Mesendoderm (in vitro differentiated cells): ENCODE measurements at regions not wholly inside any gene's neighbourhood (a gene's known extent, or its start where the extent isn't known, plus 50 kb on each side); places are given as distances from the start of the nearest gene placed in this dataset.

Source experiments
- DNase-seq: peaks from one replicate; pipeline ENCODE4 v3.0.0; 2013
- H2AK5ac ChIP-seq: 2 replicates; pipeline ENCODE4 v1.6.1; 2013; ENCODE audit warnings: low read length, inconsistent platforms
- H2BK120ac ChIP-seq: 2 replicates; pipeline ENCODE4 v1.6.1; 2013; ENCODE audit warnings: low read depth, mild to moderate bottlenecking, low read length, moderate library complexity, mixed read lengths
- H2BK15ac ChIP-seq: replicated peaks from 2 replicates; pipeline ENCODE4 v1.6.1; 2013; ENCODE audit warnings: low read depth, mild to moderate bottlenecking, moderate library complexity
- H2BK5ac ChIP-seq: 2 replicates; pipeline ENCODE4 v1.6.1; 2013; ENCODE audit warnings: low read length, inconsistent platforms
- H3K18ac ChIP-seq: 2 replicates; pipeline ENCODE4 v1.6.1; 2013; ENCODE audit warnings: mild to moderate bottlenecking, low read length, mixed read lengths
- H3K23ac ChIP-seq: one replicate; pipeline ENCODE4 v1.6.1; 2013; ENCODE audit warnings: low read length
- H3K27ac ChIP-seq: 2 replicates; pipeline ENCODE4 v1.5.1; 2013; ENCODE audit warnings: low read depth, mild to moderate bottlenecking, inconsistent platforms, low read length, moderate library complexity
- H3K27me3 ChIP-seq: 2 replicates; pipeline ENCODE4 v1.6.1; 2013; ENCODE audit warnings: low read length, control low read depth, mild to moderate bottlenecking, inconsistent platforms; ENCODE audit not compliant: insufficient read depth, poor library complexity
- H3K36me3 ChIP-seq: 2 replicates; pipeline ENCODE4 v1.6.1; 2013; ENCODE audit warnings: low read length, inconsistent platforms; ENCODE audit not compliant: control insufficient read depth, insufficient read depth
- H3K4ac ChIP-seq: one replicate; pipeline ENCODE4 v1.6.1; 2013; ENCODE audit warnings: low read depth, mild to moderate bottlenecking, low read length, moderate library complexity
- H3K4me1 ChIP-seq: 2 replicates; pipeline ENCODE4 v1.6.1; 2013; ENCODE audit warnings: low read depth, low read length, inconsistent platforms; ENCODE audit not compliant: control insufficient read depth
- H3K4me2 ChIP-seq: 2 replicates; pipeline ENCODE4 v1.6.1; 2013; ENCODE audit warnings: low read length
- H3K4me3 ChIP-seq: 2 replicates; pipeline ENCODE4 v1.5.1; 2013; ENCODE audit warnings: mild to moderate bottlenecking, low read length
- H3K56ac ChIP-seq: one replicate; pipeline ENCODE4 v1.6.1; 2013; ENCODE audit warnings: low read length
- H3K79me1 ChIP-seq: 2 replicates; pipeline ENCODE4 v1.6.1; 2013; ENCODE audit warnings: low read length, inconsistent platforms
- H3K79me2 ChIP-seq: 2 replicates; pipeline ENCODE4 v1.6.1; 2013; ENCODE audit warnings: mild to moderate bottlenecking, low read length; ENCODE audit not compliant: control insufficient read depth, insufficient read depth
- H3K9ac ChIP-seq: 2 replicates; pipeline ENCODE4 v1.6.1; 2013; ENCODE audit warnings: low read length, inconsistent platforms
- H4K5ac ChIP-seq: one replicate; pipeline ENCODE4 v1.6.1; 2013; ENCODE audit warnings: low read length
- H4K8ac ChIP-seq: one replicate; pipeline ENCODE4 v1.6.1; 2013; ENCODE audit warnings: low read depth, mild to moderate bottlenecking, control low read depth, low read length, moderate library complexity
- WGBS: extraction: QIAGEN DNeasy Blood & Tissue Kit; methylation state at CpG from one replicate; pipeline ENCODE4 v1.1.7; 2013; ENCODE audit warnings: low lambda C conversion rate, missing lambda C conversion rate; ENCODE audit not compliant: insufficient coverage; ENCODE audit errors: extremely low coverage; 5-methylcytosine and 5-hydroxymethylcytosine counted together

DNA sequence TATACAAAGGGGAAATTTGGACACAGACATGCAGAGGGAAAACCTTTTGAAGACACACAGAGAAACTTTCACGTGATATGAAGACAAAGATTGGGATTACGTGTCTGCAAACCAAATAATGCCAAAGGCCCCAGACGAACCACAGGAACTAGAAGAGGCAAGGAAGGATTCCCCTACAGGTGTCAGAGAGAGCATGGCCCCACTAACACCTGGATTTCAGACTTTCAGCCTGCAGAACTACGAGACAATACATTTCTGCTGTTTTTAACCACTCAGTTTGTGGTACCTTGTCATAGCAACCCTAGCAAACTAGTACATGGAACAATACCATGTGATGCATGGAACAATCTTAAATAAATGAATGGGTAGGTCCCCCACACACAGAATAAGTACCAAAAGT is 341.0 kb downstream of the HDGFL1 start:
- no peak overlapping the region for H3K4me3 ChIP-seq
- no peak overlapping the region for H3K27ac ChIP-seq
- no peak overlapping the region for H3K56ac ChIP-seq
- no peak overlapping the region for H4K5ac ChIP-seq
- H3K79me2 ChIP-seq: no peaks in the 10 kb centered on the region
- DNase-seq: no peak
- H3K4me2 ChIP-seq: no peak overlapping the region
- no peak overlapping the region for H2AK5ac ChIP-seq
- no peak overlapping the region for H3K4ac ChIP-seq
- no peak overlapping the region for H3K9ac ChIP-seq
- H3K27me3 ChIP-seq: no peaks in the 10 kb centered on the region
- no CpG with 5 or more reads among the region's 4 CpGs for WGBS
- no peak overlapping the region for H3K18ac ChIP-seq
- H3K79me1 ChIP-seq: no peaks in the 10 kb centered on the region
- H4K8ac ChIP-seq: no peak overlapping the region
- no peak overlapping the region for H2BK120ac ChIP-seq
- H2BK15ac ChIP-seq: no peak overlapping the region
- H2BK5ac ChIP-seq: no peak overlapping the region
- H3K23ac ChIP-seq: no peak overlapping the region
- H3K36me3 ChIP-seq: no peaks in the 10 kb centered on the region
- no peaks in the 10 kb centered on the region for H3K4me1 ChIP-seq

GRCh38 chr6:22913612-22914011 is 344.2 kb downstream of the HDGFL1 start:
- no CpG with 5 or more reads among the region's 2 CpGs for WGBS
- Histone ChIP-seq H4K8ac (no peak overlapping the region), H3K79me1 (no peaks in the 10 kb centered on the region), H3K4me2 (no peak overlapping the region), H2BK120ac (no peak overlapping the region), H2BK15ac (no peak overlapping the region), H4K5ac (no peak overlapping the region), H3K36me3 (no peaks in the 10 kb centered on the region), H3K18ac (no peak overlapping the region), H3K79me2 (no peaks in the 10 kb centered on the region), H3K4me1 (no peaks in the 10 kb centered on the region), H2AK5ac (no peak overlapping the region), H3K4me3 (no peak overlapping the region), H3K4ac (no peak overlapping the region), H3K27me3 (no peaks in the 10 kb centered on the region), H2BK5ac (no peak overlapping the region), H3K56ac (no peak overlapping the region), H3K9ac (no peak overlapping the region), H3K27ac (no peak overlapping the region), H3K23ac (no peak overlapping the region)
- DNase-seq: no peak

GRCh38 chr6:22917344-22917743 is 348.0 kb downstream of the HDGFL1 start:
- Histone ChIP-seq H3K4me3 (no peak overlapping the region), H3K18ac (no peak overlapping the region), H3K36me3 (no peaks in the 10 kb centered on the region), H2AK5ac (no peak overlapping the region), H2BK120ac (no peak overlapping the region), H3K27me3 (no peaks in the 10 kb centered on the region), H2BK15ac (no peak overlapping the region), H3K27ac (no peak overlapping the region), H3K4ac (no peak overlapping the region), H3K56ac (no peak overlapping the region), H3K4me2 (no peak overlapping the region), H3K4me1 (no peaks in the 10 kb centered on the region), H4K5ac (no peak overlapping the region), H3K79me1 (no peaks in the 10 kb centered on the region), H3K79me2 (no peaks in the 10 kb centered on the region), H3K23ac (no peak overlapping the region), H3K9ac (no peak overlapping the region), H2BK5ac (no peak overlapping the region), H4K8ac (no peak overlapping the region)
- DNase-seq: no peak
- WGBS: no CpG with 5 or more reads among the region's 2 CpGs

- H2BK5ac ChIP-seq: no peak overlapping the region
- H3K18ac ChIP-seq: no peak overlapping the region
- H4K8ac ChIP-seq: no peak overlapping the region
- H3K79me1 ChIP-seq: no peaks in the 10 kb centered on the region
- no peak overlapping the region for H2BK15ac ChIP-seq
- H3K23ac ChIP-seq: no peak overlapping the region
- no peak overlapping the region for H2AK5ac ChIP-seq
- no peak overlapping the region for H3K4me2 ChIP-seq
- H3K4ac ChIP-seq: no peak overlapping the region
- no peaks in the 10 kb centered on the region for H3K27me3 ChIP-seq
- H3K36me3 ChIP-seq: no peaks in the 10 kb centered on the region
- H3K4me1 ChIP-seq: no peaks in the 10 kb centered on the region
- no CpG with 5 or more reads among the region's 2 CpGs for WGBS
- H4K5ac ChIP-seq: no peak overlapping the region
- no peak overlapping the region for H2BK120ac ChIP-seq
- no peak overlapping the region for H3K4me3 ChIP-seq
- no peak overlapping the region for H3K9ac ChIP-seq
- DNase-seq: peak; percentile 77
- H3K27ac ChIP-seq: no peak overlapping the region
- H3K79me2 ChIP-seq: no peaks in the 10 kb centered on the region
- H3K56ac ChIP-seq: no peak overlapping the region
Measured at GRCh38 chr6:22921828-22922227, 352.5 kb downstream of the HDGFL1 start.

- no peaks in the 10 kb centered on the region for H3K79me1 ChIP-seq
- H3K27ac ChIP-seq: no peak overlapping the region
- no peak overlapping the region for H3K4me2 ChIP-seq
- no peak overlapping the region for H2BK15ac ChIP-seq
- no peak overlapping the region for H3K23ac ChIP-seq
- WGBS: no CpG with 5 or more reads among the region's 2 CpGs
- H2BK120ac ChIP-seq: no peak overlapping the region
- H3K4ac ChIP-seq: no peak overlapping the region
- no peak overlapping the region for H3K4me3 ChIP-seq
- no peak overlapping the region for H4K8ac ChIP-seq
- no peak overlapping the region for H2BK5ac ChIP-seq
- H3K9ac ChIP-seq: no peak overlapping the region
- H4K5ac ChIP-seq: no peak overlapping the region
- H3K79me2 ChIP-seq: no peaks in the 10 kb centered on the region
- H3K36me3 ChIP-seq: no peaks in the 10 kb centered on the region
- H3K4me1 ChIP-seq: no peaks in the 10 kb centered on the region
- H3K27me3 ChIP-seq: no peaks in the 10 kb centered on the region
- DNase-seq: no peak
- no peak overlapping the region for H2AK5ac ChIP-seq
- no peak overlapping the region for H3K56ac ChIP-seq
- no peak overlapping the region for H3K18ac ChIP-seq
Measured at GRCh38 chr6:22925304-22925835, 356.0 kb downstream of the HDGFL1 start.
